ENCODE measurements at regions not wholly inside any gene's neighbourhood (a gene's known extent, or its start where the extent isn't known, plus 50 kb on each side); places are given as distances from the start of the nearest gene placed in this dataset.
"Not testable (repeated sequence)": the region's sequence is repeated elsewhere in the genome, so short reads cannot be mapped to it uniquely, and the experiment has no call there.

- no peaks in the 10 kb centered on the region for H3K4me1 ChIP-seq (ENCODE audit: control insufficient read depth, insufficient read depth, low read length)
- DNase-seq (ENCODE audit: low read depth) = no peak
- H3K9me3 ChIP-seq (ENCODE audit: control insufficient read depth, low read length) = no peaks in the 10 kb centered on the region
- H3K9ac ChIP-seq (ENCODE audit: low read length) = no peak overlapping the region
- H3K27me3 ChIP-seq (replicated peaks; ENCODE audit: control insufficient read depth, insufficient read depth, low read length) = no peaks in the 10 kb centered on the region
- H3K36me3 ChIP-seq (ENCODE audit: control insufficient read depth, insufficient read depth, low read length, severe bottlenecking) = no peaks in the 10 kb centered on the region
- no peak overlapping the region for H3K4me3 ChIP-seq (ENCODE audit: low read length)
Observed at GRCh38 chr3:110625201-110625747, 446.3 kb upstream of the NECTIN3 start.

DNA sequence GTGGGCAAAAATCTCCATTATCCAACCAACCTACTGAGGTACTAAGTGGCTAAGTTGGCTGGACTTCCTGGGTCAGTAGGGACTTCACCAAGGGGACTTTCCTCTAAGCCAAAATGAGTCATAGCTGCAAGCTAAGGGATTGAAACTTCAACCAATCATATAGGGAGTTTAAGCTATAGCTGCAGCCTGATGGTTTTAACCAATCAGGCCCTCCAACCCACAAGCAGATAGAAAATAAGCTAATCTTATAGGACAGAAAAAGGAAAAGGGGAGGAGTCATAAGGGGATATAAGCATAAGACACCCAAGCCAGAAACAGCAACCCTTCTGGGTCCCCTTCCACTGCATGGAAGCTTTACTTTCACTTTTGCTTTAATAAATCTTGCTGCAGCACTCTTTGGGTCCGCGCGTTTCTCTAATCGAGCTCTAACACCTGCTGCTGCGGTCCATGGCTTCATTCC lies 444.9 kb upstream of the NECTIN3 start:
- not testable (repeated sequence) for DNase-seq (ENCODE audit: low read depth); H3K36me3 ChIP-seq (ENCODE audit: control insufficient read depth, insufficient read depth, low read length, severe bottlenecking); H3K4me1 ChIP-seq (ENCODE audit: control insufficient read depth, insufficient read depth, low read length); H3K27me3 ChIP-seq (replicated peaks; ENCODE audit: control insufficient read depth, insufficient read depth, low read length); H3K4me3 ChIP-seq (ENCODE audit: low read length); H3K9ac ChIP-seq (ENCODE audit: low read length); H3K9me3 ChIP-seq (ENCODE audit: control insufficient read depth, low read length)

GRCh38 chr3:110628650-110629301 lies 442.8 kb upstream of the NECTIN3 start:
- no peaks in the 10 kb centered on the region for H3K27me3 ChIP-seq (replicated peaks; ENCODE audit: control insufficient read depth, insufficient read depth, low read length)
- H3K4me3 ChIP-seq (ENCODE audit: low read length) = no peak overlapping the region
- H3K4me1 ChIP-seq (ENCODE audit: control insufficient read depth, insufficient read depth, low read length) = no peaks in the 10 kb centered on the region
- no peaks in the 10 kb centered on the region for H3K9me3 ChIP-seq (ENCODE audit: control insufficient read depth, low read length)
- no peak overlapping the region for H3K9ac ChIP-seq (ENCODE audit: low read length)
- DNase-seq (ENCODE audit: low read depth) = no peak
- H3K36me3 ChIP-seq (ENCODE audit: control insufficient read depth, insufficient read depth, low read length, severe bottlenecking) = no peaks in the 10 kb centered on the region

- Histone ChIP-seq H3K9ac (ENCODE audit: low read length) (no peak overlapping the region), H3K36me3 (ENCODE audit: control insufficient read depth, insufficient read depth, low read length, severe bottlenecking) (no peaks in the 10 kb centered on the region), H3K27me3 (replicated peaks; ENCODE audit: control insufficient read depth, insufficient read depth, low read length) (no peaks in the 10 kb centered on the region), H3K4me3 (ENCODE audit: low read length) (no peak overlapping the region), H3K4me1 (ENCODE audit: control insufficient read depth, insufficient read depth, low read length) (no peaks in the 10 kb centered on the region), H3K9me3 (ENCODE audit: control insufficient read depth, low read length) (no peaks in the 10 kb centered on the region)
- no peak for DNase-seq (ENCODE audit: low read depth)
Observed at GRCh38 chr3:110629917-110630316, 441.7 kb upstream of the NECTIN3 start.

DNA sequence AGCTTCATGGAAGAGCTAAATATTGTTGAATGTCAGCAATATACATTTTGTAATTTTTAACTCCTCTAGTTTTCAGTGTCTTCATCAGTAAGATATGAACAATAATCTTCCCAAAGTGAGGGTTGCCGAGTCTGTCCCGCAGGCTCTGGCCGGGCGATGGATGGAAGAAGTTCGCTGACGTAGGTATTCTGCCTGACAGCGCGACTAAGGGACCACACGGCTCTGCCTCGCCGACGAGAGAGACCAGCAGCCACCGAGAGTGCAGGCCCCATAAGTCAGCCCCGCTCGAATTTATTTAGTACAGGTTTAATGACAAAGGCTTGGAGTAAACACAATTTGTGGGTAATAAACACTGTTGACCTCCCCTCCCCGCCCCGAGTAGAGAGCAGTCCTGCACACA lies 427.4 kb upstream of the NECTIN3 start:
- Histone ChIP-seq H3K4me3 (ENCODE audit: low read length) (no peak overlapping the region), H3K4me1 (ENCODE audit: control insufficient read depth, insufficient read depth, low read length) (no peaks in the 10 kb centered on the region), H3K27me3 (replicated peaks; ENCODE audit: control insufficient read depth, insufficient read depth, low read length) (no peaks in the 10 kb centered on the region), H3K9me3 (ENCODE audit: control insufficient read depth, low read length) (no peaks in the 10 kb centered on the region), H3K9ac (ENCODE audit: low read length) (no peak overlapping the region), H3K36me3 (ENCODE audit: control insufficient read depth, insufficient read depth, low read length, severe bottlenecking) (no peaks in the 10 kb centered on the region)
- no peak for DNase-seq (ENCODE audit: low read depth)

- H3K4me3 ChIP-seq (ENCODE audit: low read length) = no peak overlapping the region
- H3K4me1 ChIP-seq (ENCODE audit: control insufficient read depth, insufficient read depth, low read length) = no peaks in the 10 kb centered on the region
- no peaks in the 10 kb centered on the region for H3K9me3 ChIP-seq (ENCODE audit: control insufficient read depth, low read length)
- H3K9ac ChIP-seq (ENCODE audit: low read length) = no peak overlapping the region
- no peak for DNase-seq (ENCODE audit: low read depth)
- H3K27me3 ChIP-seq (replicated peaks; ENCODE audit: control insufficient read depth, insufficient read depth, low read length) = no peaks in the 10 kb centered on the region
- no peaks in the 10 kb centered on the region for H3K36me3 ChIP-seq (ENCODE audit: control insufficient read depth, insufficient read depth, low read length, severe bottlenecking)
Observed at GRCh38 chr3:110646055-110646454, 425.6 kb upstream of the NECTIN3 start.

DNA sequence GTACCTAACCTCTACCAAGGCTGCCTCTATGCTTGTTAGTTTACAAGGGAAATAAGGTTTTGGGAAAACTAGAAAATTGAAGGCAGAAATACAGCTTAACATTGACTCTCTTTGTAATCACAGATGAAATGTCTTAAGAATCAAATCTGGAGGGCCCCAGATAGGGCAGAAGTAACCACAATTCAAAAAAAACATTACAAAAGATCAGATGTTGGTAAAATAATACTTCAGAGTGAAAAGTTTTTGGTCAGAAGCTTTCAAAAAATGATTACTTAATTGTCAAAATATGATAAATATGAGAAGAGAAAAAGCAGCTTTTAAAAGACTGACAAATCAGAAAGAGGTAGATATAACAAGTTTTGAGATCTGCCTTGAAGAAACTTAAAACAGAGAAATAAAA lies 425.1 kb upstream of the NECTIN3 start:
- Histone ChIP-seq H3K36me3 (ENCODE audit: control insufficient read depth, insufficient read depth, low read length, severe bottlenecking) (no peaks in the 10 kb centered on the region), H3K9me3 (ENCODE audit: control insufficient read depth, low read length) (no peaks in the 10 kb centered on the region), H3K4me3 (ENCODE audit: low read length) (no peak overlapping the region), H3K27me3 (replicated peaks; ENCODE audit: control insufficient read depth, insufficient read depth, low read length) (no peaks in the 10 kb centered on the region), H3K9ac (ENCODE audit: low read length) (no peak overlapping the region), H3K4me1 (ENCODE audit: control insufficient read depth, insufficient read depth, low read length) (no peaks in the 10 kb centered on the region)
- peak; percentile 61 for DNase-seq (ENCODE audit: low read depth)

DNA sequence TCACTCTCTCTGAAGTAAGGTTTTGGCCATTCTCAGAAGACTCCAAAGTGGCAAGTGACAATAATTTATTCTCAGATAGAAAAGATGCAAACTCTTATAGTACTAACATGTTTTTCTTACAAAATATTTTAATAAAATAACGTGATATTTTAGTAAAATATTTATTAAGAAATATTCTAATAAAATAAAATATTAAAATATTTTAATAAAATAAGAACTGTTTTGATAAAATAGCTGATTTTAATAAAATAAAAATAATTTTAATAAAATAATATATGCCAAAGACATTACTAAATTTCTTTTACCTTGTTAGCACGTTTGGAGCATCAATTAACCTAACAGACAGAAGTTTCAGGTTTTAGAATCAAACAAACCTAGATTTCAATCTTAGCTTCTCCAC lies 424.0 kb upstream of the NECTIN3 start:
- Histone ChIP-seq H3K4me1 (ENCODE audit: control insufficient read depth, insufficient read depth, low read length) (no peaks in the 10 kb centered on the region), H3K27me3 (replicated peaks; ENCODE audit: control insufficient read depth, insufficient read depth, low read length) (no peaks in the 10 kb centered on the region), H3K36me3 (ENCODE audit: control insufficient read depth, insufficient read depth, low read length, severe bottlenecking) (no peaks in the 10 kb centered on the region), H3K9ac (ENCODE audit: low read length) (no peak overlapping the region), H3K4me3 (ENCODE audit: low read length) (no peak overlapping the region), H3K9me3 (ENCODE audit: control insufficient read depth, low read length) (no peaks in the 10 kb centered on the region)
- DNase-seq (ENCODE audit: low read depth) = no peak

- H3K4me1 ChIP-seq (ENCODE audit: control insufficient read depth, insufficient read depth, low read length) = no peaks in the 10 kb centered on the region
- no peaks in the 10 kb centered on the region for H3K27me3 ChIP-seq (replicated peaks; ENCODE audit: control insufficient read depth, insufficient read depth, low read length)
- DNase-seq (ENCODE audit: low read depth) = peak; percentile 41
- no peak overlapping the region for H3K9ac ChIP-seq (ENCODE audit: low read length)
- H3K4me3 ChIP-seq (ENCODE audit: low read length) = no peak overlapping the region
- H3K36me3 ChIP-seq (ENCODE audit: control insufficient read depth, insufficient read depth, low read length, severe bottlenecking) = no peaks in the 10 kb centered on the region
- H3K9me3 ChIP-seq (ENCODE audit: control insufficient read depth, low read length) = no peaks in the 10 kb centered on the region
Observed at GRCh38 chr3:110650741-110651140, 420.9 kb upstream of the NECTIN3 start.

DNA sequence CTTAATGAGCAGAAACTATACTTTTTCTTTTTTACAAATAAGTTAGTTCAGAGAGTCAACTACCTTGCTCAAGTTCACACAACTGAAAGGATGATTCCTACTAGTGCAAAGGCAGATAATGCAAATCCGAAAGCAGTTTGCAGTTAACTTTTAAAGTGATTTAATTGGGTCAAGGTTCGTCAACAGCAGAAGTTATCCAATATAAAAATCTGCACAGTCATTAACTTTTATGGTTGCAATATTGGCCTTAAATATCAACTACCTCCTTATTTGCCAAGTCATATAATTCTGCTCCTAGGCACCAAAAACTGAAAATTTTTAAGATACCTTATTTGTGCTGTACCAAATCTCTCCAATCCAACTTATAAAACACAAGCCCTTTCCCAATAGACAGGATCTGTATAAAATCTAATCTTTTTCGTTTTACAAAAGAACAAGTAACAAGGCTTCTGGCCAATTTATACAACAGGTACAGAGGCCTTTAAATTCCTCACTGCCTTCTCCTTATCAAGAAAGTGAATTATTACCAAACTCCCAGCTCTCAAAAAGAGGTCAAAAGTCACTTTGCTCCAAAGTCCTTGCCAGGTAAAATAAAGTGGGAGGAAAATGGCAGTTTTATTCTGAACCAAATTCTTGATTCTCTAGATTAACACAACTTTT lies 416.6 kb upstream of the NECTIN3 start:
- H3K36me3 ChIP-seq (ENCODE audit: control insufficient read depth, insufficient read depth, low read length, severe bottlenecking) = no peaks in the 10 kb centered on the region
- no peak overlapping the region for H3K9ac ChIP-seq (ENCODE audit: low read length)
- no peaks in the 10 kb centered on the region for H3K27me3 ChIP-seq (replicated peaks; ENCODE audit: control insufficient read depth, insufficient read depth, low read length)
- no peaks in the 10 kb centered on the region for H3K4me1 ChIP-seq (ENCODE audit: control insufficient read depth, insufficient read depth, low read length)
- H3K9me3 ChIP-seq (ENCODE audit: control insufficient read depth, low read length) = no peaks in the 10 kb centered on the region
- DNase-seq (ENCODE audit: low read depth) = no peak
- H3K4me3 ChIP-seq (ENCODE audit: low read length) = no peak overlapping the region

GRCh38 chr3:110656394-110657025 lies 415.1 kb upstream of the NECTIN3 start:
- no peaks in the 10 kb centered on the region for H3K36me3 ChIP-seq (ENCODE audit: control insufficient read depth, insufficient read depth, low read length, severe bottlenecking)
- no peak overlapping the region for H3K9ac ChIP-seq (ENCODE audit: low read length)
- DNase-seq (ENCODE audit: low read depth) = no peak
- no peaks in the 10 kb centered on the region for H3K27me3 ChIP-seq (replicated peaks; ENCODE audit: control insufficient read depth, insufficient read depth, low read length)
- no peaks in the 10 kb centered on the region for H3K9me3 ChIP-seq (ENCODE audit: control insufficient read depth, low read length)
- H3K4me3 ChIP-seq (ENCODE audit: low read length) = no peak overlapping the region
- H3K4me1 ChIP-seq (ENCODE audit: control insufficient read depth, insufficient read depth, low read length) = no peaks in the 10 kb centered on the region
